Esophagus squamous epithelium (tissue), 4 donors: ENCODE measurements at regions not wholly inside any gene's neighbourhood (a gene's known extent, or its start where the extent isn't known, plus 50 kb on each side); places are given as distances from the start of the nearest gene placed in this dataset.

Experiments used
- POLR2A ChIP-seq, 4 donors: fragments of 450-650 bp; IDR thresholded peaks; one replicate each; pipeline ENCODE4 v1.6.1; 2017; ENCODE audit warnings: antibody characterized with exemption in 4 of 4, mild to moderate bottlenecking in 4 of 4, moderate library complexity in 3 of 4
- TF ChIP-seq, protein P1 (sequence below), 6 experiments: fragments of 450-650 bp in 4 of 6; fragments of 200-600 bp in 2 of 6; sonication (generic) in 2 of 6; IDR thresholded peaks; one replicate each; pipeline ENCODE4 v1.5.1; 2016 to 2019; ENCODE audit warnings: antibody characterized with exemption in 6 of 6, mild to moderate bottlenecking in 4 of 6, moderate library complexity in 4 of 6

DNA sequence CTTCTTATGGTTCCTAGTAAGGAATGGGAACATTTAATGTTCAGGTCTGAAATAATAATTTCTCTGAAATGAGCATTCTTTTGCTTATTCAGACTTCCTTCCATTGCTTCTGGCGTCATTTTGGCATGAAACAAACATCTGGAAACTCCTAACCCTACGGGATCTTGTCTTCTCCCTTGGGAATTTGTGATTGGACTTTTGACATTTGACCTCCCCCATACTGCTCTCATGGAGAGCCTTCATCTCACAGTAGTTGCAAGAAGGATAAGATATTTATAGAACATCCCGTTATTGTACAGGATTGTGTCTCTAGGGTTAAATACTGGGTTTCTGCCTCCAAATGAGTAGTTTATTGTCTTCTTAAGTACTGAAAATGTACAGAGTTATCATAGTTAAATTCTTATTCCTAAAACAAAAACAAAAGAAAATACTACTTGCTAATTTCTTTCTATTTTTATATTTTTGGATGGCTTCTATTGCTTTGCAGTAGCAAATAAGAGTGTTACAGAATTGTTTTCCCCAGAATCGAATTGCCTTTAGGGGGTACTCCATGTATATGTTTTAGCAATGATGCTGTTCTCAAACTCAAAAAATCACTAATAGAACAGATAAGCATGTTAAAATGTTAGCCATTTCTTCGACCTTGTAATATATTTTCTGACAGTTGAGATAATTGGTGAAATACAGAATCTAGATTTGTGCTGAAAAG lies 366.8 kb downstream of the DLEU7 start:
- TF ChIP-seq, protein P1, sequence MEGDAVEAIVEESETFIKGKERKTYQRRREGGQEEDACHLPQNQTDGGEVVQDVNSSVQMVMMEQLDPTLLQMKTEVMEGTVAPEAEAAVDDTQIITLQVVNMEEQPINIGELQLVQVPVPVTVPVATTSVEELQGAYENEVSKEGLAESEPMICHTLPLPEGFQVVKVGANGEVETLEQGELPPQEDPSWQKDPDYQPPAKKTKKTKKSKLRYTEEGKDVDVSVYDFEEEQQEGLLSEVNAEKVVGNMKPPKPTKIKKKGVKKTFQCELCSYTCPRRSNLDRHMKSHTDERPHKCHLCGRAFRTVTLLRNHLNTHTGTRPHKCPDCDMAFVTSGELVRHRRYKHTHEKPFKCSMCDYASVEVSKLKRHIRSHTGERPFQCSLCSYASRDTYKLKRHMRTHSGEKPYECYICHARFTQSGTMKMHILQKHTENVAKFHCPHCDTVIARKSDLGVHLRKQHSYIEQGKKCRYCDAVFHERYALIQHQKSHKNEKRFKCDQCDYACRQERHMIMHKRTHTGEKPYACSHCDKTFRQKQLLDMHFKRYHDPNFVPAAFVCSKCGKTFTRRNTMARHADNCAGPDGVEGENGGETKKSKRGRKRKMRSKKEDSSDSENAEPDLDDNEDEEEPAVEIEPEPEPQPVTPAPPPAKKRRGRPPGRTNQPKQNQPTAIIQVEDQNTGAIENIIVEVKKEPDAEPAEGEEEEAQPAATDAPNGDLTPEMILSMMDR (IDR thresholded peaks at IDR 0.05) = no peak
- TF ChIP-seq POLR2A (IDR thresholded peaks at IDR 0.05) = no peak
